GM12878 (cell line): ENCODE measurements at regions not wholly inside any gene's neighbourhood (a gene's known extent, or its start where the extent isn't known, plus 50 kb on each side); places are given as distances from the start of the nearest gene placed in this dataset.

Experiments
- ATAC-seq: fragments of 200-7000 bp; cut with Tn5 transposase; 3 replicates; pipeline ENCODE4 v1.9.1; 2020; ENCODE audit warnings: mild to moderate bottlenecking, moderate library complexity
- BruUV-seq: library from RNA; stranded (reverse); fragments of 400-500 nt; replicated peaks from 2 replicates; lab custom pipeline; 2021; lab: Mats Ljungman, UMichigan
- CTCF ChIA-PET: fragments of 300-600 bp; sonication (Branson Sonifier 250); formaldehyde crosslinking; extraction: SDS; loops from one replicate; lab custom pipeline; 2021; ENCODE audit warnings: inconsistent platforms; lab: Yijun Ruan, JAX
- POLR2A ChIA-PET: fragments of 350-600 bp; formaldehyde crosslinking; extraction: SDS; loops from one replicate; lab custom pipeline; 2021; ENCODE audit warnings: inconsistent platforms; lab: Charles Lee
- RAD21 ChIA-PET: fragments of 300-600 bp; sonication (Branson Sonifier 250); formaldehyde crosslinking; loops from one replicate; lab custom pipeline; 2023; ENCODE audit warnings: antibody characterized with exemption; ENCODE audit not compliant: unreplicated experiment; lab: Charles Lee
- SMC1A ChIA-PET: fragments of 300-600 bp; sonication (Branson Sonifier 250); formaldehyde crosslinking; loops from one replicate; lab custom pipeline; 2023; ENCODE audit not compliant: unreplicated experiment, uncharacterized antibody; lab: Charles Lee
- DNase-seq: peaks from one replicate; pipeline ENCODE4 v3.0.0-alpha.2; 2011; ENCODE audit warnings: low read depth, low spot score
- FAIRE-seq: peaks from 3 replicates; lab custom pipeline; 2011; peaks lifted over from hg19 to GRCh38; lab: Jason Lieb, UNC
- H2AFZ ChIP-seq: 2 replicates; pipeline ENCODE4 v1.6.0; 2011; ENCODE audit warnings: low read depth, low read length, control low read depth; ENCODE audit not compliant: control insufficient read depth
- H3K27ac ChIP-seq: 2 replicates; pipeline ENCODE4 v1.5.1; 2011; ENCODE audit warnings: control low read depth; ENCODE audit not compliant: control insufficient read depth, insufficient read depth
- H3K27me3 ChIP-seq, 2 experiments: replicated peaks in 1 of 2; 2 replicates each; pipeline versions ENCODE4 v1.6.0 to v1.6.1; 2011; ENCODE audit warnings: low read length in 1 of 2; ENCODE audit not compliant: control insufficient read depth in 2 of 2, insufficient read depth in 2 of 2
- H3K36me3 ChIP-seq, 2 experiments: 2 replicates each; pipeline ENCODE4 v1.5.1; 2011; ENCODE audit warnings: low read length in 1 of 2; ENCODE audit not compliant: control insufficient read depth in 2 of 2, insufficient read depth in 2 of 2
- H3K4me1 ChIP-seq: 2 replicates; pipeline ENCODE4 v1.6.1; 2011; ENCODE audit warnings: mild to moderate bottlenecking, low read length, moderate library complexity, mixed read lengths; ENCODE audit not compliant: control insufficient read depth, insufficient read depth
- H3K4me2 ChIP-seq: 2 replicates; pipeline ENCODE4 v1.6.0; 2011; ENCODE audit warnings: control low read depth; ENCODE audit not compliant: control insufficient read depth, insufficient read depth
- H3K4me3 ChIP-seq: fragments of 200-600 bp; sonication (generic); 2 replicates; pipeline ENCODE4 v1.5.1; 2016
- H3K79me2 ChIP-seq: 2 replicates; pipeline ENCODE4 v1.6.0; 2011; ENCODE audit warnings: low read length; ENCODE audit not compliant: control insufficient read depth, insufficient read depth
- H3K9ac ChIP-seq: 2 replicates; pipeline ENCODE4 v1.8.0; 2011; ENCODE audit warnings: low read length, control low read depth, mixed read lengths; ENCODE audit not compliant: control insufficient read depth, insufficient read depth
- H3K9me3 ChIP-seq: replicated peaks from 3 replicates; pipeline ENCODE4 v1.5.1; 2011; ENCODE audit warnings: mild to moderate bottlenecking, low read length; ENCODE audit not compliant: control insufficient read depth, insufficient read depth
- H4K20me1 ChIP-seq: 2 replicates; pipeline ENCODE4 v1.6.0; 2011; ENCODE audit not compliant: control insufficient read depth, insufficient read depth
- BCL3 ChIP-seq: IDR thresholded peaks from 2 replicates; pipeline ENCODE4 v1.6.1; 2011; ENCODE audit warnings: borderline replicate concordance, low read depth, mild to moderate bottlenecking, moderate library complexity, low read length; ENCODE audit not compliant: insufficient read depth, poor library complexity, severe bottlenecking
- FOS ChIP-seq: IDR thresholded peaks from 3 replicates; pipeline ENCODE4 v1.6.1; 2011; ENCODE audit warnings: borderline replicate concordance; ENCODE audit not compliant: insufficient read length; ENCODE audit errors: extremely low read depth
- POU2F2 ChIP-seq: IDR thresholded peaks from 3 replicates; pipeline ENCODE4 v1.6.1; 2011; ENCODE audit warnings: low read depth, mild to moderate bottlenecking, low read length, borderline replicate concordance
- SMC3 ChIP-seq: IDR thresholded peaks from 2 replicates; pipeline ENCODE4 v1.6.1; 2011; ENCODE audit warnings: low read length, improper control_type of control experiment, borderline replicate concordance
- YBX1 ChIP-seq: fragments of 450-650 bp; IDR thresholded peaks from 2 replicates; pipeline ENCODE4 v1.6.1; 2016; ENCODE audit warnings: antibody characterized with exemption
- ZNF384 ChIP-seq: IDR thresholded peaks from 2 replicates; pipeline ENCODE4 v1.6.1; 2012; ENCODE audit warnings: low read depth, mild to moderate bottlenecking, low read length, improper control_type of control experiment, borderline replicate concordance
- in situ Hi-C: fragments of 300-500 bp; cut with MboI; formaldehyde crosslinking; loops from 9 replicates; pipeline ENCODE4 v1.14.3; 2018; ENCODE audit warnings: mixed read lengths
- intact Hi-C: fragments of 100-400 bp; cut with micrococcal nuclease; formaldehyde crosslinking; loops from one replicate; pipeline ENCODE4 v1.14.2; 2022; ENCODE audit not compliant: unreplicated experiment
- TF ChIP-seq, protein P1 (sequence below): IDR thresholded peaks from 2 replicates; pipeline ENCODE4 v1.6.1; 2011; ENCODE audit warnings: mild to moderate bottlenecking, low read depth, low read length, moderate library complexity; ENCODE audit not compliant: insufficient replicate concordance

DNA sequence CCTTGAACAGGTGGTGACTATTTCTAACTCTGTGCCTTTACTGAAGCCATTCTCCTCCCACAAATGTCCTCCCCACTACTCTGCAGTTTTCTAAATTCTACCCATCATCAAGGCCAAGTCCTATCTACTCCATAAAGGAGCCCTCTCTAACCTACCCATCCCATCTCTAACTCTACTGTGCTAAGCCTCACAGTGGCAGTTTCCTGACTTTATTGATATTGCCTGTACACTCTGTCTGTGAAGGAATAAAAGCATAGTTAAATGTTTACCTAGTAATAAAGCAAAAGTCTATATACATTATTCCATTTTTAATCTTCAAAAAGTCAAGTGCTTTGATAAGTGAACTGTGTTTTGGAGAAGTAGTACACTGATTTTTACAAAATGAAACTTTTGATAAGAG, 178.4 kb upstream of the HMCN1 start:
- H3K9ac ChIP-seq, result no peak overlapping the region
- ChIA-PET CTCF (interaction anchor here (0.6 kb wide), 1 partner anchor 40 kb away, joined by 4 read pairs; no protein-coding TSS in a partner anchor), POLR2A (no interaction called here), RAD21 (no interaction called here), SMC1A (interaction anchor here (0.8 kb wide), 1 partner anchor 187 kb away, joined by 3 read pairs; no protein-coding TSS in a partner anchor)
- no peaks in the 10 kb centered on the region for H3K9me3 ChIP-seq
- intact Hi-C loops (no loop called here), in situ Hi-C loops (no loop called here)
- no peaks in the 10 kb centered on the region for H3K27me3 ChIP-seq
- TF ChIP-seq SMC3 (no peak), YBX1 (no peak), BCL3 (no peak), ZNF384 (no peak), POU2F2 (no peak), FOS (no peak)
- TF ChIP-seq, protein P1, sequence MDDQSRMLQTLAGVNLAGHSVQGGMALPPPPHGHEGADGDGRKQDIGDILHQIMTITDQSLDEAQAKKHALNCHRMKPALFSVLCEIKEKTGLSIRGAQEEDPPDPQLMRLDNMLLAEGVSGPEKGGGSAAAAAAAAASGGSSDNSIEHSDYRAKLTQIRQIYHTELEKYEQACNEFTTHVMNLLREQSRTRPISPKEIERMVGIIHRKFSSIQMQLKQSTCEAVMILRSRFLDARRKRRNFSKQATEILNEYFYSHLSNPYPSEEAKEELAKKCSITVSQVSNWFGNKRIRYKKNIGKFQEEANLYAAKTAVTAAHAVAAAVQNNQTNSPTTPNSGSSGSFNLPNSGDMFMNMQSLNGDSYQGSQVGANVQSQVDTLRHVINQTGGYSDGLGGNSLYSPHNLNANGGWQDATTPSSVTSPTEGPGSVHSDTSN, result no peak
- no peaks in the 10 kb centered on the region for H3K36me3 ChIP-seq
- DNase-seq (no peak), FAIRE-seq (no peak), ATAC-seq (no peak)
- no peak overlapping the region for H3K4me2 ChIP-seq
- H3K4me3 ChIP-seq, result no peak overlapping the region
- no peaks in the 10 kb centered on the region for H4K20me1 ChIP-seq
- BruUV-seq, result no TSS peak
- H3K27ac ChIP-seq, result no peak overlapping the region
- peaks cover 5% of the 10 kb centered on the region for H3K4me1 ChIP-seq
- no peaks in the 10 kb centered on the region for H3K79me2 ChIP-seq
- no peak overlapping the region for H2AFZ ChIP-seq
